HuH-7.5 (cell line): ENCODE measurements at regions not wholly inside any gene's neighbourhood (a gene's known extent, or its start where the extent isn't known, plus 50 kb on each side); places are given as distances from the start of the nearest gene placed in this dataset.

Experiments used
- DNase-seq: peaks from one replicate; pipeline ENCODE4 v3.0.0; 2011; ENCODE audit warnings: low spot score

DNA sequence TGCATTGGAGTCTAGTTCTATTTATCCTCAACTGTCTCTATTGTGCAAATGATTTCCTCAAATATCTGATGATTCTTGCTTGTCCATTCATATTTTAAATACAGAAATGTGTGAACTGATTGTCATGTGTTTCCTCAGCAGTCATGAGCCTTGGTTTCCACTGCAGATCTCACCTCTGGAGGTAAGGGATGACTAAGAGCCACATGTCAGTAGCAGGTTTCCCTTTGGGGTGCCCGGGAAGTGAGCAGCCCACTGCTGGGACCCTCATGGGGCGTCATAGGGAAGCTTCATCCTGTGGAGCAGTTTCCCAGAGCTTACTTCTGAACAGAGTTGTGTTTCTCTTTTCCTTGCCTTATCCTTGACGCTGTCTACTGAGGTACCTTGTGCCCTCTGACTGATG lies 149.2 kb upstream of the TOPAZ1 start:
- DNase-seq, result no peak

DNA sequence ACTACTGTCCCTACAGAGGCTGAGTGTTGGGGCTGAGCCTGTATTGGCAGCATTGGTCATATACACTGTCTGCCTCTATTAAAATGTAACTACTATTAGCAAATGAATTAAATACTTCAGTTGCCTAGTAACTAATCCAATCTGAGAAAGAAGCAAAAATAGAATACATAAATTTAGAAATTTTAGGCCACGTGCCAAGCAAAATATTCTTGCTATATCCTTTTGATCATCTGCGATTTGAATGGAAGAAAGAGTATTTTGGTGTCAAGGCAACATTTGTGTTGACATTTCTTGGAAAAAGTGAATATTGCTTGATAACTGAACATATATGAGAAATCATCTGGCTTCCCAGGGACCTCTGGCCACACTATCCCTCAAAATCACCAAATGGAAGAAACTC lies 148.2 kb upstream of the TOPAZ1 start:
- no peak for DNase-seq

DNA sequence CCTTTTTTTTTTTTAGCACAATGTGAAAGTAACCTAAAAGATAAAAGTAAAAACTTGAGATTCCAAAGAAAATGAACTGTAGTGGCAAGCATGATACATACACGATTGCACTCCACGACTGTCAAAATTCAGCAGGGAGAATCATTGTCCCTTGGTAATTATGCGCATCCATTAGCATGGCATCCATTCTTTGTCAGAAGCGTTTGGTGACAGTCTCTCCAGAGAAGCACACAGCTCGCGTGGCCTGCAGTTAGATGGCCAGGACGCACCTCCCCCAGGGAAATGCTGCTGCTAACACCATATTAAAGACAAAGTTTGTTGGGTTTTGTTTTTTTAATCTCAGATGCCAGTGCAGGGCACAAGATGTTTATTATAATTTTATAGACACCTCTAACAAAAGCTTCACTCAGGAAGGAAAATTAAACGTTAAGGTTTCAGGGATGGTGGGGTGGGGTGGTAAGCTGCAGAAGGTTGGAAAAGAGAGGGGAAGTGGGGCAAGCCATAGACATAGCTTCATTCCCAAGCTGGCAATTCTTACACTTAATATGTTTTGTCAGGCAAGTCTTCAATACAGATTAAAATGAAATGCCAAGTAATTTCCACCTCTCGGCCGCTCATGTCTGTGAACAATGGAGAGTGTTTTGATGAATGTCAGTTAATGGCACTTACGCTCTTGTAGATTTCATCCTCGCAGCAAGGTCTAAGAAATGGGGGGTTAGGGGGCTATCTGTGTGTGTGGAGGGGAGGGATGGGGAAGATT lies 142.8 kb upstream of the TOPAZ1 start:
- no peak for DNase-seq

DNA sequence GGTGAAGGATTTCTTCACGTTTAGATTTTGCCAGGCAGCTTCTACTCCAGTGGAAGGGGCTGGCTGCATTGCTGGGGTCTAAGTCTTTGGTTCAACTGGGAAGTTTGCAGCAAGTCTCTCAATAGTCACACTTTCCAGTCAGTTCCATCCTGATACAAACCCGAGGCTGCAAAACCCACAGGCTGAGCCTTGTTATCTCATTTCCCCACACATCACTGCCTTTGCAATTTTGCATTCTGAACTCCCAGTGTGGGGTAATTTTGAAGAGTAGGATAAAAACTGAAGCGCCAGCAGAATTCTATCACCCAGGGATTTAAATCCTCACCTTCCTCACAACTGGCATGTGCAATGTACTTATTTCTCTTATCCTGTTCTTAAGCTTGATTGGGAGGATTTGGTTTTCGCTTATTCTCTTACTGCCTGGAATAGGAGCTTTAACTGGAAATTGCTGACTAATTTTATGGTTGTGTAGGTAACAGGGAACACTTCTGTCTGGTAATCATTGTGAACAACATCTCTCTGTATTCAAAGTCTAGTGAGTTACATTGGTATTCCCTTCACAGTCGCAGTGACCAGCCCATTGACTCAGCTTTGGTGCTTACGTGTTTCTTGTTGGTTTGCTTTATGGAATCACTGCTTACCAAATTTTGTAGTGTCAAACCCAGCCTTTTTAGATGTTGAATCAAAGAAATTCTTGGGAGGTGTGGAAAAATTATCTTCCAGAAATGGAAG lies 142.0 kb upstream of the TOPAZ1 start:
- DNase-seq, result no peak

DNA sequence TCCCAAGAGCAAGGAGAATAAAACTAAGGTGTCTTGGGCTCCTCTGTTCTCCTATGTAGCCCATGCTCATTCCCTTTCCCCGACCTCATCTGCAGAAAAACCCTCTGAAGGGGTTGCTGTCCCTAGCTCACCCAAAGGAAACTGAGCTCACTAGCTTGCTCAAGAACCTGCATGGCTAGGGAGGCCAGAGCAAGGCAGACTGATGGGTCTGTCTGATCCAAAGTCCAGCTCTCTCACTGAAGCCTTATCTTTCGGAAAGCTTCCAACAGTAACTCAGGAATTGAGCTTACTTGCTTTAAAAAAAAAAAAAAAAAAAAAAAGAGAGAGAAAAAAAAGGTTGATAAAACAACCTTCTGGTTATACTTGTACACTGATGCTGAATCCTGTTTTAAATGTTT lies 141.4 kb upstream of the TOPAZ1 start:
- DNase-seq, result no peak

DNA sequence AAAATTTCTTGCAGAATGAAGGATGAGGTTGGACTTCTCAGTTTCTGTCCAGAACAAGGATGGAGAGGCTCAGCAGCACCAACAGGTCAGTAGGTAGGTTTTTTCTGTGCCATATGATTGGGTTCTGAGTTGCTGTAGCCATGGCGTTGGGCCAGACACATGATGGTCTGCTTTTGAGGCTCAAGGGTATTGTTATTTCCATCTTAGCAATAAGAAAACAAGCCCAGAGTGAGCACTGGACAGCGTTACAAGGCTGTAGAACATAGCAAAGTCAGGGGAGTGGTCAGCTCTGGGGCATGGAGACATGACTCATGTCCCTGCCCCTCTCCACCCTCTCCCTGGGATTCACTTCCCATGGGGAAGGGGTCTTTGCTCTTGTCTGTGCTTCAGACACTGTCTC lies 137.6 kb upstream of the TOPAZ1 start:
- DNase-seq, result no peak

DNA sequence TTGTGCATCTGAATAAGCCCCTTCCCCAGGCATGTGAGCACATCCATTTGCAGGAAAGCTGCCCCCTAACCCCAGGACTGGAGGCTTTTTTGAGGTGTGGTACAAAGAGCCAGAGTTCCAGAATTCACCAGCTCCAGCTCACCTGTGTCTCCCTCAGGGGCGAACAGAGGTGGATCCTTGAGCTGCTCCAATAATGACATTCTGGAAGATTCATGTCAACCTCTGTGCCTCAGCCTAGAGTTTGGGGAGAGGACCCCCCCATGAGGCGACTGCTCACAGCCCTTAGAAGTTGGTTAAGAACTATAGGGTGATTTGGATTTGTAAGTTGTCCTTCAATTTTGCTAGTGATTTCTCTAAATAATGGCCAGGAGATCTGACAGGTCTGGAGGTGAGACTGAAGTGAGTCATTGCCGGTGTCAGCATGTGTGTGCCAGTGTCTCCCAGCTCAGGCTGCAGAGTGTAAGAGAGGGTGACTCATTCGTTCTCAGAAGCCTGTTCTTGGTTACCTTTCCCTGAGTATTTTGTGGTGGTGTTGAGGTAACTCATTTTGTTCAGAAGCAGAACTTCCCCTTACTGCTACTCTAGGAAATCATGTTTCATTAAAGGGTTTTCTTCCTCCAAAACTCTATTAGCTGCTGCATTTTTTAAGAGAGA lies 136.9 kb upstream of the TOPAZ1 start:
- DNase-seq, result no peak

DNA sequence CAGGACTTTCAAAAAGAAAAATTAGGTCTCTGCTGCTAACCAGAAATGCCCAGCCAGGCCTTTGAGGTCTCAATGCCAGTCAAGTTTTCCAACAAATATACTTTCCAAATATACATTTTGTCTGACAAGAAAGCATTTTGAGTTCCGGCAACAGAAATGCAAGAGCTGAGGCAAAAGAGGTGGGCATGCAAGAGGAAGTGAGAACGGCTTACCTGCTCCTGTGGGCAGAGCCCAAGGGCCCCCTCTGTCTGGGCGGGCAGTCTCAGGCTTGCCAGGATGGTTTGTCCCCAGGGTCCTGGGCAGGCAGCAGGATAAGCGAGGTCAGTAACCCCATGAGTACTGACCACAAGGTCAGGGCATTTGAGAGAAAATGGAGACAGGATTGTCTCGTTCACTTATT lies 136.1 kb upstream of the TOPAZ1 start:
- no peak for DNase-seq

DNA sequence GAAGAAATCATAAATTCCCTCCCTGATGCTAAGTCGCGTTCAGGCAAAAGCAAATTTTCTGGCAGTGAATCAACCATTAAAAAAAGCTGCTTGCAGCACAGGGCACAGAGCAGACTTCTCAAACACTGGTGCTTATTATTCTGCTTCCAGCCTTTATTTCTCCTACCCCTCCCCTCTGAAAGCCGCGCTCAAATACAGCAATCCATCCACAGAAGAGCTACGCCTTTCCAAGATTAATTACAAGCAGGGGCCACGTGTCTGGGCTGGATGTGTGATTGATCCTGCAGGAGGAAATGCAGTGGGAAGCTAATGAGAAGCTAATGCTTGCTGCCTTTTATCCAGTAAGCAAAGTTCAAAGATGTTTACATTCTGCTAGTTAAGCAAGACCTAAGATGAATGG lies 134.9 kb upstream of the TOPAZ1 start:
- DNase-seq, result no peak

DNA sequence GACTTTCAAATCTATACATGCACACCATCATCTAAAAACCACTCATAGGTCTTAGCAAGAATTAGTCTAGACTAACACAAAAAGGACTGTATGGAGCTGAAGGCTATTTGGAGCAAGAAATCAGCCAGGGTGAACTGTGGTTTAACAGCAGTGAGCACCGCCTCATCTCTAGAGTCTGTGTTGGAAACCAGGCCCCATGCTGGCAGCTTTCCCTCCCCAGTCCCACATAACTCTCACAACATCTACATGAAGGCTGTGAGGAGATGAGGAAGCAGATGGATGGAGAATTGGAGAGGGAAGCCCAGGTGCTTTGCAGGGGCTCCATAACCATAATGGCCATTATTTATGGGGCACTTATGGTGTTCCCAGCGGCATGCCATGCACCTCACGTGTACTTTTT lies 133.2 kb upstream of the TOPAZ1 start:
- DNase-seq, result no peak

DNA sequence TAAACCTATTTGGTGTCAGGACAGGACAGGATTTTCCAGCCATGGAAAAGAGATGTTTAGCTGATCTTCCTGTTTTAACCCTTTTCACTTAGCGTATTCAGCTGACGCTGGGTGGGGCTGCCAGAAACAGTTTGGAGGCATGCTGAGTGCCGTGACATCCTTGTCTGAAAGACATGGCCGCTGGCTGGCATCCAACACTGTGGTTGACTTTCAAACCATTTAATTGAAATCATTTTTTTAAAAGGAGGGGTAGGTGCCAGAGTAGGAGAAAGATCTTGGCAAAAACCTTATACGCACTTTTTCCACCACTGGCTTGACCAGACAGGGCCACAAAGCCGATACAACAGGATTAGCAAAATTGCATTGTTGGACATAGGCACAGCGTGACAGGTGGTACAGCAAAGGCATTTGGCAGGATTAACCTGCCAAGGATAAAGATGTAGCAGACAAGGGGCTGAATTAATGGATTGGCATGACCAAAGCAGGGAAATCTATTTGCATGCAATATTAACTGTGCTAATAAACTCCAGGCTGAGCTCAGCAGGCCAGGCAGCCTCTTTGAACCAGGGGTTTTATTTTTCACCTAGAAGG lies 131.8 kb upstream of the TOPAZ1 start:
- DNase-seq, result no peak

DNA sequence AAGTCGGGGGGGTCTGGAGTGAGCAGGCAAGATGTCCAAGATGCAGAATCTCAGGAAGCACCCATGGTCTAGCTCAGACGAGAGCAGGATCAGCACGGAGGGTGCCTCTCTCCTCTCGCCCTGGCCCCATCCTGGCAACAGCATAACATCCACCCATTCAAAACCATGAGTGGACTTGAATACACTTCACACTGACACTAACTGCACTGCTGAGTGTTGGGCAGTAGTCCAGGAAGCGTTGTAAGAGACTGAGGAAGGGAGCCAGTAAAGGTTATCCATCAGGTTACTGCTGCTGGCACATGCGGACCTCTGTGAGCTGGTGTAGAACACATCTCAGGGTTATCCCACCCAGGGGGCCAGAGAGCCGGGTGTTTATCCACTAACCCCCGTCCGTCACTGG lies 131.0 kb upstream of the TOPAZ1 start:
- DNase-seq, result no peak

DNA sequence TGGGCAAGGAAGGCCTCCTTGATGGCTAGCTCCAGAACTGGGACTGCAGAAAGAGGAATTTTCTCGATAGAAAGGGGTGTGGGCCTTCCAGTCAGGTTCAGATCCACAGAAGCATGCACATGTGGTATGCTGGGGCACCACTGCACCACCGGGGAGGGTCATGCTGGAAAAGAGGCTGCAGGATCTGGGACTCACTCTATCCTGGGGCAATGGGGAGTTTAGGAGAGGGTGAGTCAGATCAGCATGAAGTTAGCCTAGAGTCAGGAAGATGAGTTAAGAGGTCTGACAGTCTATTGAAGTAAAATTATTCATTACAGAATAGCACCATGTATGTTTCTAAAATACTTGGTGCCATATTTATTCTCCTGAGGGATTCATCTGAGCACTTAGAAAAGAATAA lies 130.2 kb upstream of the TOPAZ1 start:
- no peak for DNase-seq

DNA sequence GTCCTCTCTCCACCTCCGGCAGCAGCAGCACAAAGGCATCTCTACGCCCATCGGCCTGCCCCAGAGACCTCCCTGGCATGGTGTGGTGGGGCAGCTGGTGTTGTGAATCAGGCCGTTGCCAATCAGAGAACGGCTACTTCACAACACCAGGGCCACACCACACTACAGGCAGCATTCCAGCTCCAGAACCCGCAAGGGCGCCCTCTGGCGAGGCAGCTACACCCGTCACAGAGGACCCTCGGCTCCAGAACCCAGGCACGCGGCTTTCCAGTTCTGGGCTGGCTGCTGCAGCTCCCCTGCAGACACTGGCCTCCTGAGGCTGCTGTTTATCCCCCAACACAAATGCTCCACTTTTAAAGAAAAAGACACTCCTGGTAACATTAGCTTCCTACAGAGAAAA lies 127.5 kb upstream of the TOPAZ1 start:
- DNase-seq, result peak; percentile 65

DNA sequence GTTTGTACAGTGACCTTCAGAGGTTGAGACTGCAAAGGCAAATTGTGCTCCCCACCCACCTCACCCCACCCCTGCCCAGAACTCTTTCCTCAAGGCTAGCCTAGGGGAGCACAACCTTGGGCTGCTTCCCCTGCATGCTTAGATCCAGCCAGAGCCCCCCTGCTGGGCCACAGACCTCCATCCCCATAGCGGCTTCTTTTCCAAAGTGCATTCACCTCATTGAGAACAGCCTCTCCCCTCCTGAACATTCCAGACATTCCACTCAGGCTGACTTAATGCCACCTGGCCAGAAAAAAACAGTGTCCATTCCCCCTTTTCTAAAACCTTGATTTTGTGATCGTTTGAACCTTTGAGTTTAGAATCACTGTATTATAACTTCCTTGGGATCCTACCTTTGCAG lies 124.4 kb upstream of the TOPAZ1 start:
- peak; percentile 40 for DNase-seq

DNA sequence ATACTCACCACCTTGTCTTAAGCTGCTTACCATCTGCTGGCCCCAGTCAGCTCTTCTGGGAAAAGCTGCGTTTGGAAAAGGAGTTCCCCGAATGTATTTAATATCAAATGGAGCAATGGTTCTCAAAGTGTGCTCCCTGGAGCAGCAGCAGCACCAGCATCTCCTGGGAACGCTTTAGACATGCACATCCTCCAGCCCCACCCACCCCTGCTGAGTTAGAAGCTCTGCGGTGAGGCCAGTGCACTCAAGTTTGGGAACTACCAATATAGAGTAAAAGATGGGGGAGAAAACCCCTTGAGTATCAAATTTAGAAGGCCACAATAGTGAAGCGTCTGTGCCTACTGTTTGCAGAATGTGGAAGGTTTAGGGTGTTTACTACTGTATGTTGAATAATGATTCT lies 124.0 kb upstream of the TOPAZ1 start:
- no peak for DNase-seq

DNA sequence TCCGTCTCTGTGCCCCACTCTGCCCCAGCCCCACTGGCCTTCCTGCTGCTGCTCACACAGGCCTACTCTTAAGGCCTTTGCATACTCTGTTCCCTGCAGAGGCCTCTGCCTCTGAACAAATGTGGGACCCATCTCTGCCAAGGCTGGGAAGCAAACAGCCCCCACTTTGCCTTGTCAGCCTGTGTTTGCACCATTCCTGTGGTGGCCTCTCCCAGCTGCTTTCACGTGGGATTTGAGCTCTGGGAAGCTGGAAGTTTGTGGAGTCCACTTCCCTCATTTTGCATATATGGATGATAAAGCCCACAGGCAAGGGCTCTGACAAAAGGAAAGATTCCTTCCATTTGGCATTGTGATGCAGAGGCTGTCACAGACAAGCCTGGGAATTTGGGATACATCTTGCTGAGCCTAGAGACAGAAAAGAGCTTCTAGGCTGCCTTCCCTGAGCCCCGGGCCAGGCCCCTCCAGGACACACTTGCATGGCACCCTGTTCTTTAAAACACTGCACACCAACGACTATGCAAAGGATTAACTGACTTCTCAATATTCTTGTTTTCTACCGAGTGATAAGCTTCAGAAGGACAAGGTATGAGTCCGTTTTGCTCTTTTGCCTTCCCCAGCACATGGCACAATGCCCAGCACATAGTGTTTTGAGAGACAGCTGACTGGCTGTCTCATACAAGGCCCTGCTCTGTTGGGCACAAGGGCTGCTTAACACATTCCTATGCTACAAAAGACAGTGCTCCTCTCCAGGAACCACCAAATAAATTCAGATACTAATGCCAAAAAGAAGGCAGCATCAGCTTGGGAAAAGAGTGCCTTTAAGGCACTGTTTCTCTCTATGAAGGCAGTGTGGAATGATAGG lies 120.7 kb upstream of the TOPAZ1 start:
- no peak for DNase-seq

DNA sequence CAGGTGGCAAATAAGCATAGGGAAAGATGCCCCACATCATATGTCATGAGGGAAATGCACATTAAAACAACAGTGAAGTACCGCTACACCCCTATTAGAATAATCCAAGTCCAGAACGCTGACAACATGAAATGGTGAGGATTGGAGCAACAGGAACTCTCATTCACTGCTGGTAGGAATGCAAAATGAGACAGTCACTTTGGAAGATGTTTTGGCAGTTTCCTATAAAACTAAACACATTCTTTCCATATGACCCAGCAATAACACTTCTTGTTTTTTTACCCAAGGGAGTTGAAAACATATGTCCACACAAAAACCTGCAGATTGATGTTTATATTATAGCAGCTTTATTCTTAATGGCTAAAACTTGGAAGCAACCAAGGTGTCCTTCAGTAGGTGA lies 116.4 kb upstream of the TOPAZ1 start:
- no peak for DNase-seq

DNA sequence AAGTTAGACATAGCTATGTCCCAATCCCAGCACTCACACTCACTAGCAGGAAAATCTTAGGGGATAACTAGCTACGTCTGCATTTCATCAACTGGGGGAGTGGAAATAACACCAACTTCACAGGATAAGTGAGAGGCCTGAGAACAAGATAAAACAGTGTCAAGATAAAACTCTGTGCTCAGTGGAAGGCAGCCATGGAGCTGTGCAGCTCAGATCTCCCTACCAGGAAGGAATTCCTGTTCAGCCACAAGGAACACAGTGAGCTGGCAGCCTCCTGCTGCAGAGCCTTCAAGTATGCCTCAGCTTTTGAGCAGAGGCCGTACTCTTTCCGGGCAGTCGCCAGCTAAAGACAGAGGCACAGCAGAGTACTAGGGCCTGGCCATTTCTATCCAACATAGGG lies 115.8 kb upstream of the TOPAZ1 start:
- DNase-seq, result no peak

DNA sequence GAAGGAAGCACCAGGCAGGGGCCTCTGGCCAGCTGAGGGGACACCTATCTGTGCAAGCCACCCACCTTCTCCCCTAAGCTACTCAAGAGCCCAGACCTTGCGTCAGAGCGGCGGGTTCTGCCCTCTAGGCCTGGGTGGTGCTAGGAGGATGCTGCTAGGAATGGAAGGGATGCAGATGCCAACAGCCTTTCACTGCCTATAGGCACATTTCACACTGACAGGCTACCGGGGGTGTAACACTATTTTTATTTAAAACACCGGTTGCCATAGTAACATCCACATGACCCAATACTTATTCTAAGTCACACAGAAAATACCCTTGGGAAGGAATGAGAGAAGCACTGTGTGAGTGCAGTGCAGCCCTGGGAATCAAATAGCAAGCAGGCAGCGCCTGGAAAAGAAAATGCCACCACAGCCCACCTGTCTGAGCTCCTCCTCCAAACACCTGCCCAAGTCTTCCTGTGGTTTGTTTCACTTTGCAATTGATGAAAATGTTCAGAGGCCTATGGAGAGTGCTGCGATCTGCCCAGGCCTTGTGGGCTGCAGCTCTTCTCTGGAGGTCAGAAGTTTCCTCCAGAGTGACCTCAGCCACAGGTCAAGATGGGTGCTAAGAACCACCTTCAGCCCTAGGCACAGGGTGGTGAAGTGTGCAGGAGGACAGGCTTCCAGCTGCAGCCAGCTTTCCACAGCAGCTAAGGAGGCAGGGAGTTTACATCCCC lies 113.5 kb upstream of the TOPAZ1 start:
- DNase-seq, result no peak

DNA sequence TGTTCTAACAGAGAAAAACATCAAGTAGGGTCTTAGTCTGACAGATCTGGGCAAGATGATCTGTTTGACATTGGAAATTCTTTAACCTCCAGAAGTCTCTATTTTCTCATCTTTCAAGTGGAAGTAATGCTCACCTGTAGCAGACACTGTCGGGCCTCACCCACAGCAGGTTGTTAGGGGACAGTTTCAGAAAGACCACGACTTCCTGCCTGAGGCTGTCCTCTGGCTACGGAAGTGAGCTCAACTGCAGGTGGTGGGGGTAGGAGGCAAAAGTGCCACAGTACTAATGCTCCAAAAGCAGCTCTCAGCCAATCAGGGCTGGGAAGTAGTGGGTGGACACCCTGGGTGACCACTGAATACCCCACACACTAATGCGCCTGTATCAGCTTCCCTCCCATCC lies 111.4 kb upstream of the TOPAZ1 start:
- no peak for DNase-seq
